Mesendoderm (in vitro differentiated cells): ENCODE measurements at regions not wholly inside any gene's neighbourhood (a gene's known extent, or its start where the extent isn't known, plus 50 kb on each side); places are given as distances from the start of the nearest gene placed in this dataset.

Experiments
- DNase-seq: peaks from one replicate; pipeline ENCODE4 v3.0.0; 2013
- H2AK5ac ChIP-seq: 2 replicates; pipeline ENCODE4 v1.6.1; 2013; ENCODE audit warnings: low read length, inconsistent platforms
- H2BK120ac ChIP-seq: 2 replicates; pipeline ENCODE4 v1.6.1; 2013; ENCODE audit warnings: low read depth, mild to moderate bottlenecking, low read length, moderate library complexity, mixed read lengths
- H2BK15ac ChIP-seq: replicated peaks from 2 replicates; pipeline ENCODE4 v1.6.1; 2013; ENCODE audit warnings: low read depth, mild to moderate bottlenecking, moderate library complexity
- H2BK5ac ChIP-seq: 2 replicates; pipeline ENCODE4 v1.6.1; 2013; ENCODE audit warnings: low read length, inconsistent platforms
- H3K18ac ChIP-seq: 2 replicates; pipeline ENCODE4 v1.6.1; 2013; ENCODE audit warnings: mild to moderate bottlenecking, low read length, mixed read lengths
- H3K23ac ChIP-seq: one replicate; pipeline ENCODE4 v1.6.1; 2013; ENCODE audit warnings: low read length
- H3K27ac ChIP-seq: 2 replicates; pipeline ENCODE4 v1.5.1; 2013; ENCODE audit warnings: low read depth, mild to moderate bottlenecking, inconsistent platforms, low read length, moderate library complexity
- H3K27me3 ChIP-seq: 2 replicates; pipeline ENCODE4 v1.6.1; 2013; ENCODE audit warnings: low read length, control low read depth, mild to moderate bottlenecking, inconsistent platforms; ENCODE audit not compliant: insufficient read depth, poor library complexity
- H3K36me3 ChIP-seq: 2 replicates; pipeline ENCODE4 v1.6.1; 2013; ENCODE audit warnings: low read length, inconsistent platforms; ENCODE audit not compliant: control insufficient read depth, insufficient read depth
- H3K4ac ChIP-seq: one replicate; pipeline ENCODE4 v1.6.1; 2013; ENCODE audit warnings: low read depth, mild to moderate bottlenecking, low read length, moderate library complexity
- H3K4me1 ChIP-seq: 2 replicates; pipeline ENCODE4 v1.6.1; 2013; ENCODE audit warnings: low read depth, low read length, inconsistent platforms; ENCODE audit not compliant: control insufficient read depth
- H3K4me2 ChIP-seq: 2 replicates; pipeline ENCODE4 v1.6.1; 2013; ENCODE audit warnings: low read length
- H3K4me3 ChIP-seq: 2 replicates; pipeline ENCODE4 v1.5.1; 2013; ENCODE audit warnings: mild to moderate bottlenecking, low read length
- H3K56ac ChIP-seq: one replicate; pipeline ENCODE4 v1.6.1; 2013; ENCODE audit warnings: low read length
- H3K79me1 ChIP-seq: 2 replicates; pipeline ENCODE4 v1.6.1; 2013; ENCODE audit warnings: low read length, inconsistent platforms
- H3K79me2 ChIP-seq: 2 replicates; pipeline ENCODE4 v1.6.1; 2013; ENCODE audit warnings: mild to moderate bottlenecking, low read length; ENCODE audit not compliant: control insufficient read depth, insufficient read depth
- H3K9ac ChIP-seq: 2 replicates; pipeline ENCODE4 v1.6.1; 2013; ENCODE audit warnings: low read length, inconsistent platforms
- H4K5ac ChIP-seq: one replicate; pipeline ENCODE4 v1.6.1; 2013; ENCODE audit warnings: low read length
- H4K8ac ChIP-seq: one replicate; pipeline ENCODE4 v1.6.1; 2013; ENCODE audit warnings: low read depth, mild to moderate bottlenecking, control low read depth, low read length, moderate library complexity
- WGBS: extraction: QIAGEN DNeasy Blood & Tissue Kit; methylation state at CpG from one replicate; pipeline ENCODE4 v1.1.7; 2013; ENCODE audit warnings: low lambda C conversion rate, missing lambda C conversion rate; ENCODE audit not compliant: insufficient coverage; ENCODE audit errors: extremely low coverage; 5-methylcytosine and 5-hydroxymethylcytosine counted together

- H3K23ac ChIP-seq: no peak overlapping the region
- H3K27ac ChIP-seq: no peak overlapping the region
- peak overlapping the region; percentile 24 for H2AK5ac ChIP-seq
- H4K5ac ChIP-seq: no peak overlapping the region
- H3K9ac ChIP-seq: no peak overlapping the region
- H3K4me3 ChIP-seq: no peak overlapping the region
- H3K4me2 ChIP-seq: no peak overlapping the region
- peak; percentile 10 for DNase-seq
- H3K56ac ChIP-seq: no peak overlapping the region
- no peaks in the 10 kb centered on the region for H3K79me2 ChIP-seq
- H3K79me1 ChIP-seq: no peaks in the 10 kb centered on the region
- no peaks in the 10 kb centered on the region for H3K4me1 ChIP-seq
- H2BK15ac ChIP-seq: no peak overlapping the region
- WGBS: no CpG with 5 or more reads among the region's 13 CpGs
- no peak overlapping the region for H3K18ac ChIP-seq
- no peak overlapping the region for H2BK5ac ChIP-seq
- no peak overlapping the region for H3K4ac ChIP-seq
- no peaks in the 10 kb centered on the region for H3K27me3 ChIP-seq
- no peak overlapping the region for H2BK120ac ChIP-seq
- H3K36me3 ChIP-seq: no peaks in the 10 kb centered on the region
- H4K8ac ChIP-seq: no peak overlapping the region
These were observed 522.5 kb upstream of the ID2 start for GRCh38 chr2:8159211-8159965.

GRCh38 chr2:8159966-8160603, 521.8 kb upstream of the ID2 start:
- H3K79me1 ChIP-seq: no peaks in the 10 kb centered on the region
- WGBS: no CpG with 5 or more reads among the region's 4 CpGs
- no peaks in the 10 kb centered on the region for H3K79me2 ChIP-seq
- no peak overlapping the region for H2BK5ac ChIP-seq
- H4K8ac ChIP-seq: no peak overlapping the region
- peak overlapping the region; percentile 9 for H3K18ac ChIP-seq
- H3K9ac ChIP-seq: no peak overlapping the region
- no peaks in the 10 kb centered on the region for H3K27me3 ChIP-seq
- no peaks in the 10 kb centered on the region for H3K4me1 ChIP-seq
- no peak overlapping the region for H3K4me2 ChIP-seq
- H3K4ac ChIP-seq: no peak overlapping the region
- H2AK5ac ChIP-seq: no peak overlapping the region
- no peak overlapping the region for H3K23ac ChIP-seq
- H3K36me3 ChIP-seq: no peaks in the 10 kb centered on the region
- DNase-seq: no peak
- H2BK120ac ChIP-seq: no peak overlapping the region
- H3K27ac ChIP-seq: no peak overlapping the region
- no peak overlapping the region for H2BK15ac ChIP-seq
- no peak overlapping the region for H3K56ac ChIP-seq
- H3K4me3 ChIP-seq: no peak overlapping the region
- no peak overlapping the region for H4K5ac ChIP-seq

GRCh38 chr2:8160959-8161358, 520.9 kb upstream of the ID2 start:
- H4K5ac ChIP-seq: no peak overlapping the region
- no peak overlapping the region for H3K56ac ChIP-seq
- no peak overlapping the region for H3K4ac ChIP-seq
- H2BK120ac ChIP-seq: no peak overlapping the region
- no peak overlapping the region for H3K4me2 ChIP-seq
- H3K27ac ChIP-seq: no peak overlapping the region
- DNase-seq: no peak
- no peak overlapping the region for H2AK5ac ChIP-seq
- H3K79me1 ChIP-seq: no peaks in the 10 kb centered on the region
- no peak overlapping the region for H3K4me3 ChIP-seq
- no peak overlapping the region for H3K23ac ChIP-seq
- H2BK5ac ChIP-seq: no peak overlapping the region
- no peaks in the 10 kb centered on the region for H3K27me3 ChIP-seq
- no peak overlapping the region for H3K18ac ChIP-seq
- no peaks in the 10 kb centered on the region for H3K4me1 ChIP-seq
- no CpG with 5 or more reads among the region's 13 CpGs for WGBS
- H4K8ac ChIP-seq: no peak overlapping the region
- no peaks in the 10 kb centered on the region for H3K79me2 ChIP-seq
- no peaks in the 10 kb centered on the region for H3K36me3 ChIP-seq
- no peak overlapping the region for H2BK15ac ChIP-seq
- H3K9ac ChIP-seq: no peak overlapping the region

DNA sequence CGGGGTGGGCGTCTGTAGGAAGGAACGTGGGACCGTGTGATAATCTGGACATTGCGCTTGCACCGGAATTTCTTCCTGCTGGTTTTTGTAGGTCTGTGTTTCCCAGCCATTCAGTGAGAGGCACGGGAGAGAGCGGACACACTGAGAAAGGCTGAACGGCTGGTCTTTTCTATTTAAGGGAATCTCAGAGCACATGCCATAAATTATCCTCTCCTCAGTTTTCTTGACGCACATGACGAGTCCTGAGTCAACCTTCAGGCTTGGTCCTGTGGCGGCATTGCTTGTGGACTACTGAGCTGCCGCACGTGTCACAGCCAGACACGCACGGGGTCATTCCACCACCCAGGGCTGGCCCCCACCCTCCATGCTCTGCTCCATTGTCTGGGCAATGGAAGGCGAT, 519.3 kb upstream of the ID2 start:
- Histone ChIP-seq H3K23ac (no peak overlapping the region), H4K8ac (no peak overlapping the region), H2AK5ac (no peak overlapping the region), H2BK15ac (no peak overlapping the region), H3K18ac (no peak overlapping the region), H3K9ac (no peak overlapping the region), H3K27ac (no peak overlapping the region), H3K4me3 (no peak overlapping the region), H2BK5ac (no peak overlapping the region), H4K5ac (no peak overlapping the region), H3K79me1 (no peaks in the 10 kb centered on the region), H3K79me2 (no peaks in the 10 kb centered on the region), H3K27me3 (no peaks in the 10 kb centered on the region), H3K4me1 (no peaks in the 10 kb centered on the region), H3K4ac (no peak overlapping the region), H3K4me2 (no peak overlapping the region), H3K36me3 (no peaks in the 10 kb centered on the region), H2BK120ac (no peak overlapping the region), H3K56ac (no peak overlapping the region)
- WGBS: no CpG with 5 or more reads among the region's 17 CpGs
- no peak for DNase-seq

GRCh38 chr2:8165550-8165949, 516.3 kb upstream of the ID2 start:
- Histone ChIP-seq H4K8ac (no peak overlapping the region), H3K4me2 (no peak overlapping the region), H3K4me1 (peaks cover 1% of the 10 kb centered on the region), H3K36me3 (no peaks in the 10 kb centered on the region), H2AK5ac (no peak overlapping the region), H3K79me1 (no peaks in the 10 kb centered on the region), H3K23ac (no peak overlapping the region), H2BK5ac (no peak overlapping the region), H4K5ac (no peak overlapping the region), H3K18ac (no peak overlapping the region), H3K9ac (no peak overlapping the region), H3K4ac (no peak overlapping the region), H3K56ac (no peak overlapping the region), H2BK120ac (no peak overlapping the region), H3K4me3 (no peak overlapping the region), H3K27ac (no peak overlapping the region), H3K27me3 (no peaks in the 10 kb centered on the region), H2BK15ac (no peak overlapping the region), H3K79me2 (no peaks in the 10 kb centered on the region)
- no CpG with 5 or more reads among the region's 5 CpGs for WGBS
- no peak for DNase-seq
